ENCODE measurements at regions not wholly inside any gene's neighbourhood (a gene's known extent, or its start where the extent isn't known, plus 50 kb on each side); places are given as distances from the start of the nearest gene placed in this dataset.

GRCh38 chr12:67892259-67893021 lies 96.8 kb upstream of the IFNG-AS1 start:
- Histone ChIP-seq H3K14ac (ENCODE audit: insufficient read length) (no peak overlapping the region), H3K23me2 (ENCODE audit: low read depth, low read length) (no peaks in the 10 kb centered on the region), H3K18ac (ENCODE audit: extremely low read depth, low read length) (no peak overlapping the region), H2BK15ac (ENCODE audit: low read length) (no peak overlapping the region), H2AK5ac (ENCODE audit: low read depth, low read length) (no peak overlapping the region), H3K27ac (ENCODE audit: low read depth, low read length) (no peak overlapping the region), H3K4me2 (ENCODE audit: insufficient read depth in 1 of 2, low read depth in 2 of 2, low read length in 2 of 2) (no peak overlapping the region), H3K4me3 (ENCODE audit: extremely low read depth in 1 of 4, insufficient read depth in 2 of 4, low read depth in 3 of 4, low read length in 4 of 4) (no peak overlapping the region), H3K27me3 (replicated peaks in 1 of 4; ENCODE audit: control insufficient read depth in 3 of 4, extremely low read depth in 1 of 4, insufficient read depth in 3 of 4, low read length in 3 of 4) (no peaks in the 10 kb centered on the region), H3K9me3 (ENCODE audit: insufficient read depth in 2 of 2, low read depth in 1 of 2, low read length in 1 of 2) (no peaks in the 10 kb centered on the region), H2BK5ac (ENCODE audit: low read depth, low read length) (no peak overlapping the region), H4K91ac (replicated peaks; ENCODE audit: insufficient read length, low read length) (no peak overlapping the region), H3K4ac (replicated peaks; ENCODE audit: insufficient read length, low read depth, low read length) (no peak overlapping the region), H3K36me3 (ENCODE audit: control insufficient read depth in 2 of 4, insufficient read depth in 4 of 4, low read length in 3 of 4) (no peaks in the 10 kb centered on the region; a peak in 1 of 8 replicates), H3K4me1 (replicated peaks in 1 of 4; ENCODE audit: control insufficient read depth in 3 of 4, insufficient read depth in 4 of 4, low read length in 3 of 4) (no peaks in the 10 kb centered on the region), H4K20me1 (replicated peaks in 1 of 2; ENCODE audit: control insufficient read depth in 1 of 2, insufficient read depth in 2 of 2, low read length in 2 of 2) (no peaks in the 10 kb centered on the region), H4K5ac (ENCODE audit: insufficient read length, low read depth, low read length) (no peak overlapping the region), H3K9ac (replicated peaks in 1 of 4; ENCODE audit: extremely low read depth in 1 of 4, low read depth in 3 of 4, low read length in 3 of 4) (no peak overlapping the region), H4K8ac (ENCODE audit: extremely low read depth, insufficient read depth, low read length) (no peak overlapping the region), H2BK12ac (ENCODE audit: low read depth, low read length) (no peak overlapping the region), H2BK120ac (replicated peaks; ENCODE audit: low read depth, low read length) (no peak overlapping the region), H2BK20ac (ENCODE audit: low read length) (no peak overlapping the region), H3K23ac (ENCODE audit: insufficient read length) (no peak overlapping the region), H3K56ac (replicated peaks; ENCODE audit: insufficient read length, low read depth, low read length) (no peak overlapping the region), H3K79me1 (ENCODE audit: low read depth, low read length) (no peaks in the 10 kb centered on the region), H2AFZ (ENCODE audit: low read length) (no peak overlapping the region), H3K79me2 (ENCODE audit: control insufficient read depth in 1 of 2, insufficient read depth in 2 of 2, low read length in 2 of 2) (no peaks in the 10 kb centered on the region)
- ChIA-PET CTCF (ENCODE audit: partially characterized antibody) (interaction anchor here (1.0 kb wide), 1 partner anchor 15 kb away, joined by 3 read pairs; no protein-coding TSS in a partner anchor), POLR2A (ENCODE audit: partially characterized antibody) (no interaction called here)
- DNase-seq (ENCODE audit: low read depth in 1 of 2, low spot score in 2 of 2) (no peak), FAIRE-seq (no peak)
- 74% methylated on average over 4 of the region's 4 CpGs; no CpG with 5 or more reads in 1 of the 2 experiments for WGBS, 2 experiments (ENCODE audit: extremely low coverage in 1 of 2, insufficient coverage in 1 of 2, insufficient read length in 1 of 2, insufficient replicate concordance in 2 of 2, low coverage in 1 of 2, low lambda C conversion rate in 2 of 2, missing lambda C conversion rate in 1 of 2)
- TF ChIP-seq CREB1 (IDR thresholded peaks at IDR 0.05) (no peak), CBX8 (IDR thresholded peaks at IDR 0.05; ENCODE audit: borderline replicate concordance, low read depth, low read length) (no peak), ASH2L (IDR thresholded peaks at IDR 0.05; ENCODE audit: low read length) (no peak), TAF7 (optimal IDR thresholded peaks at IDR 0.05; ENCODE audit: borderline replicate concordance, low read depth, low read length) (no peak), CHD1 (IDR thresholded peaks at IDR 0.05; ENCODE audit: low read depth, low read length) (no peak), MAX (IDR thresholded peaks at IDR 0.05) (no peak), TBP (IDR thresholded peaks at IDR 0.05; ENCODE audit: low read depth, low read length) (no peak)

All from H1 (cell line).